Uterus (tissue), 3 donors: ENCODE measurements at regions not wholly inside any gene's neighbourhood (a gene's known extent, or its start where the extent isn't known, plus 50 kb on each side); places are given as distances from the start of the nearest gene placed in this dataset.

Source experiments
- DNase-seq, 2 donors: peaks; one replicate each; pipeline ENCODE4 v3.0.0-alpha.2; 2019 to 2020
- H3K27ac ChIP-seq, 2 donors: fragments of 200-600 bp; sonication (generic); 1 replicate in 1 of 2; 2 replicates in 1 of 2; pipeline ENCODE4 v1.5.1; 2016 to 2018
- H3K27me3 ChIP-seq, 2 donors: fragments of 200-600 bp; sonication (generic); one replicate each; pipeline ENCODE4 v1.5.1; 2018 to 2019; ENCODE audit warnings: control low read depth in 1 of 2
- H3K36me3 ChIP-seq, 2 donors: fragments of 200-600 bp; sonication (generic); one replicate each; pipeline ENCODE4 v1.5.1; 2019; ENCODE audit warnings: control low read depth in 1 of 2
- H3K4me1 ChIP-seq, 2 donors: fragments of 200-600 bp; sonication (generic); one replicate each; pipeline ENCODE4 v1.5.1; 2018 to 2019; ENCODE audit warnings: control low read depth in 1 of 2
- H3K4me3 ChIP-seq, 2 donors: fragments of 200-600 bp; sonication (generic); 1 replicate in 1 of 2; 2 replicates in 1 of 2; pipeline ENCODE4 v1.5.1; 2018 to 2019; ENCODE audit warnings: mild to moderate bottlenecking in 1 of 2
- H3K9me3 ChIP-seq, 2 donors: fragments of 200-600 bp; sonication (generic); one replicate each; pipeline ENCODE4 v1.5.1; 2019; ENCODE audit warnings: control low read depth in 1 of 2
- CTCF ChIP-seq, 4 experiments: fragments of 200-600 bp in 2 of 4; fragments of 450-650 bp in 2 of 4; sonication (generic) in 2 of 4; IDR thresholded peaks; one replicate each; pipeline ENCODE4 v1.5.1; 2016 to 2019; ENCODE audit warnings: antibody characterized with exemption in 4 of 4, mild to moderate bottlenecking in 2 of 4, moderate library complexity in 1 of 4
- POLR2A ChIP-seq, 2 donors: fragments of 450-650 bp; IDR thresholded peaks; one replicate each; pipeline ENCODE4 v1.6.1; 2016; ENCODE audit warnings: antibody characterized with exemption in 2 of 2, mild to moderate bottlenecking in 1 of 2, moderate library complexity in 1 of 2
- intact Hi-C: fragments of 100-400 bp; cut with DNase I; formaldehyde crosslinking; loops from one replicate; pipeline ENCODE4 v1.15.1; 2023; ENCODE audit warnings: low total_unique reads
- donor health status: DM: yes; HTN: yes; CAD: no.

DNA sequence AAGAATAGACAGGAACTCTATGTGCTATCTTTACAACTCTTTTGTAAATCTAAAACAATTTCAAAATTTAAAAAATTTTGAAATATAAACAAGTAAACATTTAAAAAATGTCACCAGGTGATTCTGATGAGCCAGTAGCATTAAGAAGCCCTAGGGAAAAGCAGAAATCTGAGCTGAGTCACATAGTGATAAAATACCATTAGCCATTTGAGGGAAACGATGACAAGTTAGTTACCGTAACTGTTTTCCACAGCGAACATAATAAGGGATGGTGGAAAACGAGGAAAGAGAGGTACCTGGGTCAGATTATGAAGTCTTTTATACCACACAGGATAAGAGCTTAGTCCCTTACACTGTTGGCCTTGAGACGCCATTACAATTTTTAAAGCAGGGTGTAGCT is 55.5 kb downstream of the PRR15 start:
- Histone ChIP-seq H3K36me3 (no peaks in the 10 kb centered on the region), H3K9me3 (no peaks in the 10 kb centered on the region), H3K27me3 (no peaks in the 10 kb centered on the region), H3K4me1 (no peaks in the 10 kb centered on the region), H3K4me3 (no peak overlapping the region), H3K27ac (no peak overlapping the region)
- intact Hi-C loops, result no loop called here
- TF ChIP-seq POLR2A (IDR thresholded peaks at IDR 0.05) (no peak), CTCF (IDR thresholded peaks at IDR 0.05) (no peak)
- DNase-seq, result no peak

GRCh38 chr7:29619848-29620555 is 56.4 kb downstream of the PRR15 start:
- Histone ChIP-seq H3K27me3 (no peaks in the 10 kb centered on the region), H3K27ac (no peak overlapping the region), H3K4me3 (no peak overlapping the region), H3K9me3 (no peaks in the 10 kb centered on the region), H3K36me3 (no peaks in the 10 kb centered on the region), H3K4me1 (no peaks in the 10 kb centered on the region)
- intact Hi-C loops, result no loop called here
- DNase-seq, result no peak
- TF ChIP-seq POLR2A (IDR thresholded peaks at IDR 0.05), result no peak
- TF ChIP-seq CTCF (IDR thresholded peaks at IDR 0.05), result no peak

GRCh38 chr7:29620556-29620930 is 56.9 kb downstream of the PRR15 start:
- H3K36me3 ChIP-seq, result no peaks in the 10 kb centered on the region
- DNase-seq, result no peak
- H3K27ac ChIP-seq, result no peak overlapping the region
- H3K27me3 ChIP-seq, result no peaks in the 10 kb centered on the region
- no peaks in the 10 kb centered on the region for H3K4me1 ChIP-seq
- TF ChIP-seq CTCF (IDR thresholded peaks at IDR 0.05) (no peak), POLR2A (IDR thresholded peaks at IDR 0.05) (no peak)
- intact Hi-C loops, result no loop called here
- H3K9me3 ChIP-seq, result no peaks in the 10 kb centered on the region
- no peak overlapping the region for H3K4me3 ChIP-seq

DNA sequence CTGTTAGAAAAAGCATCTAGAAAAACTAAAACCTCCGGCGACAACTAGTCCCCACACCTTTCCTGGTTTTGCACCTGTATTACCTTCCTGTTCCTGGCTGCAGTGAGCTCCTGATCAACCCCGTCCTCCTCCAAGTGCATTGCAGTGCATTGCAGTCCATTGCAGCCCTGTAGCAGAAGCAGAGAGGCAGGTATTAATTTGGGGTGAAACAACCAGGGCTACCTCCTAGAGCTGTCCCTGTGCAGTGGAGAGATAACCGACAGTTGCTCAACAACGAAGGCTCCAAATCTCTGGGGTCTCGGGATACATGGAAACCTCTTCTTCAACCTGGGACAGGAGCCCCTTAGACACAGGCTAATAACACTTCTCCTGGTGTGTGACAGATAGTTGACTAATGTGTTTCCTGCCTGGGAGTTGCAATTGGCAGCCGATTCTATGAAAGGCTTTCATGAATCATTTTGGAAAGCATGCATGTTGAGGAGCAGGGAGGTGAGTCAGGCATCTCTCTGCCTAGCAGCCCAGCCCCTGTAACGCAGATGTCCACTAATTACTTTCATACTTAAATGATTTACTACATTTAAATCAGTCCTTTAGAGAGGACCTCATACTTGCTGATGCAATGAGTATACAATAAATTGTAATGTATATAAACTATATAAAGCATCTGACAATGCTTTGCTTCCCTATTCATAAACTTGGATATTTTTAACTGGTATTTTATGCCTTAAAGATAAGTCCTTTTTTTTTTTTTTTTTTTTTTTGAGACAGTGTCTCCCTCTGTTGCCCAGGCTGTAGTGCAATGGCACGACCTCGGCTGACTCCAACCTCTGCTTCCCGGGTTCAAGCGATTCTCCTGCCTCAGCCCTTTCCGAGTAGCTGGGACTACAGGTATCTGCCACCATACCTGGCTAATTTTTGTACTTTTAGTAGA is 59.0 kb downstream of the PRR15 start:
- Histone ChIP-seq H3K4me1 (no peaks in the 10 kb centered on the region), H3K36me3 (no peaks in the 10 kb centered on the region), H3K27ac (no peak overlapping the region), H3K4me3 (no peak overlapping the region), H3K9me3 (no peaks in the 10 kb centered on the region), H3K27me3 (no peaks in the 10 kb centered on the region)
- no peak for DNase-seq
- TF ChIP-seq CTCF (IDR thresholded peaks at IDR 0.05) (no peak), POLR2A (IDR thresholded peaks at IDR 0.05) (no peak)
- intact Hi-C loops, result no loop called here

- intact Hi-C loops, result no loop called here
Observed at GRCh38 chr7:29623973-29624372, 60.3 kb downstream of the PRR15 start.

More at GRCh38 chr7:29623973-29624372, 60.3 kb downstream of the PRR15 start:
- no peak overlapping the region for H3K27ac ChIP-seq
- H3K4me1 ChIP-seq, result no peaks in the 10 kb centered on the region
- H3K4me3 ChIP-seq, result no peak overlapping the region
- H3K36me3 ChIP-seq, result no peaks in the 10 kb centered on the region
- no peak for DNase-seq
- no peaks in the 10 kb centered on the region for H3K27me3 ChIP-seq
- no peak for TF ChIP-seq POLR2A (IDR thresholded peaks at IDR 0.05)
- TF ChIP-seq CTCF (IDR thresholded peaks at IDR 0.05), result no peak
- no peaks in the 10 kb centered on the region for H3K9me3 ChIP-seq
